ENCODE measurements at regions not wholly inside any gene's neighbourhood (a gene's known extent, or its start where the extent isn't known, plus 50 kb on each side); places are given as distances from the start of the nearest gene placed in this dataset.
"Not testable (repeated sequence)": the region's sequence is repeated elsewhere in the genome, so short reads cannot be mapped to it uniquely, and the experiment has no call there.

DNA sequence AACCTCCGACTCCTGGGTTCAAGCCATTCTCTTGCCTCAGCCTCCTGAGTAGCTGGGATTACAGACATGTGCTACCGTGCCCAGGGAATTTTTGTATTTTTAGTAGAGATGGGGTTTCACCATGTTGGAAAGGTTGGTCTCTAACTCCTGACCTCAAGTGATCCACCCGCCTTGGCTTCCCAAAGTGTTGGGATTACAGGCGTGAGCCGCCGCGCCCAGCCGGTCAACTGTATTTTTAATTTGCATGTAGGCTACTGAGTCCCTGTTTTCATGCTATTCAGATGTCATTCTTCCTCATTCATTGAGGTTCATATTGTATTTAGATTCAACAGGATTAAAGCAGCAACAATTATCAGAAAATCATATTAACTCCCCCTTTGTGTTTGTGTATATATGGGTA, 425.1 kb upstream of the IZUMO3 start:
- not testable (repeated sequence) for DNase-seq (ENCODE audit: low read depth in 4 of 6, low spot score in 6 of 6); H3K4me1 ChIP-seq (ENCODE audit: control insufficient read depth, insufficient read depth, low read length); H3K9me3 ChIP-seq (ENCODE audit: control insufficient read depth, insufficient read depth, low read length); H3K4me3 ChIP-seq (ENCODE audit: low read depth, low read length); H3K36me3 ChIP-seq (ENCODE audit: control insufficient read depth, insufficient read depth, low read length); H3K27me3 ChIP-seq (ENCODE audit: control insufficient read depth, insufficient read depth, low read length); H3K27ac ChIP-seq (ENCODE audit: low read depth, low read length)
- WGBS (ENCODE audit: insufficient coverage), result 100% methylated on average over 2 of the region's 8 CpGs

- Histone ChIP-seq H3K36me3 (ENCODE audit: control insufficient read depth, insufficient read depth, low read length) (no peaks in the 10 kb centered on the region), H3K4me3 (ENCODE audit: low read depth, low read length) (no peak overlapping the region), H3K27me3 (ENCODE audit: control insufficient read depth, insufficient read depth, low read length) (no peaks in the 10 kb centered on the region), H3K9me3 (ENCODE audit: control insufficient read depth, insufficient read depth, low read length) (no peaks in the 10 kb centered on the region), H3K4me1 (ENCODE audit: control insufficient read depth, insufficient read depth, low read length) (no peaks in the 10 kb centered on the region), H3K27ac (ENCODE audit: low read depth, low read length) (no peak overlapping the region)
- DNase-seq (ENCODE audit: low read depth in 4 of 6, low spot score in 6 of 6), result peak in 1 of 6 donors; percentile 42
Measured at GRCh38 chr9:24961762-24962161, 416.1 kb upstream of the IZUMO3 start.

GRCh38 chr9:24953070-24953469, 407.4 kb upstream of the IZUMO3 start:
- WGBS (ENCODE audit: insufficient coverage), result no CpG with 5 or more reads among the region's 1 CpG
- H3K36me3 ChIP-seq (ENCODE audit: control insufficient read depth, insufficient read depth, low read length), result no peaks in the 10 kb centered on the region
- DNase-seq (ENCODE audit: low read depth in 4 of 6, low spot score in 6 of 6), result no peak
- H3K4me1 ChIP-seq (ENCODE audit: control insufficient read depth, insufficient read depth, low read length), result no peaks in the 10 kb centered on the region
- no peaks in the 10 kb centered on the region for H3K9me3 ChIP-seq (ENCODE audit: control insufficient read depth, insufficient read depth, low read length)
- no peaks in the 10 kb centered on the region for H3K27me3 ChIP-seq (ENCODE audit: control insufficient read depth, insufficient read depth, low read length)
- no peak overlapping the region for H3K27ac ChIP-seq (ENCODE audit: low read depth, low read length)
- H3K4me3 ChIP-seq (ENCODE audit: low read depth, low read length), result no peak overlapping the region

DNA sequence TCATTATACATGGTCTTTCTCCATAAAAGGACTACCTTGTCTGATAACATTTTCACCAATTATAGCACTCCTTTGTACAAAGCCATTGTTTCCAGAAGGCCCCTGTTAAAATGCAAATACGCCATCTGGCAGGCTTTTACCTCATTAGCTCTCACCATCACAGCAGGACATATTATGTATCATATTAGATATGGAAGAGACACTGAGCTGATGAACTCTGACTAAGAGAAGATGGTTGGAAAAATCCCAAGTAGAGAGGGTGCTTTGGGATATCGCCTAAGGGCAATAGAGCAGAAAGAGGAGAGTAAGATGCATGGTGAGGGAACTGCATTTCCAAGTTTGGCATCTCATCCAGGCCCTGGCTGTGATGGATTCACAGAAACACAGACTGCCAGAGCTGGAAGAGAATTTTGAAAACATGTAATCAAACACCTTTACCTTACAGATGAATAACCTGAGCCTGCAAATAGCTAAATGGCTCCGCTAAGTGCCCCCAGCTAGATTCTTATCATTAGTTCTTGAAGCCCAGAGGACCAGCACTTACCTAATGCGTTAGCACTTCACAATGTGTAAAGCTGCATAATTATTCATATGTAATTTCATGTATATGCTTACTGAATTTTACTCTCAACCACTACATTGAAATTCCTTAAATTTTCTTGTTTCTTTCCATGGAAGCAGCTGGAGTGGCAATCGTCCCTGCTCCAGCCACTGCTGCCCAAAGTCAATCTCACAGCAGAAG, 393.6 kb upstream of the IZUMO3 start:
- WGBS (ENCODE audit: insufficient coverage), result 79% methylated on average over 2 of the region's 5 CpGs
- Histone ChIP-seq H3K27me3 (ENCODE audit: control insufficient read depth, insufficient read depth, low read length) (no peaks in the 10 kb centered on the region), H3K27ac (ENCODE audit: low read depth, low read length) (no peak overlapping the region), H3K4me1 (ENCODE audit: control insufficient read depth, insufficient read depth, low read length) (no peaks in the 10 kb centered on the region), H3K36me3 (ENCODE audit: control insufficient read depth, insufficient read depth, low read length) (no peaks in the 10 kb centered on the region), H3K4me3 (ENCODE audit: low read depth, low read length) (no peak overlapping the region), H3K9me3 (ENCODE audit: control insufficient read depth, insufficient read depth, low read length) (no peaks in the 10 kb centered on the region)
- DNase-seq (ENCODE audit: low read depth in 4 of 6, low spot score in 6 of 6), result peak in 2 of 6 donors; percentile 63 to 86

GRCh38 chr9:24936117-24936516, 390.4 kb upstream of the IZUMO3 start:
- H3K36me3 ChIP-seq (ENCODE audit: control insufficient read depth, insufficient read depth, low read length), result no peaks in the 10 kb centered on the region
- no peaks in the 10 kb centered on the region for H3K9me3 ChIP-seq (ENCODE audit: control insufficient read depth, insufficient read depth, low read length)
- no peaks in the 10 kb centered on the region for H3K27me3 ChIP-seq (ENCODE audit: control insufficient read depth, insufficient read depth, low read length)
- H3K4me3 ChIP-seq (ENCODE audit: low read depth, low read length), result no peak overlapping the region
- WGBS (ENCODE audit: insufficient coverage), result 88% methylated on average over 2 of the region's 3 CpGs
- no peak overlapping the region for H3K27ac ChIP-seq (ENCODE audit: low read depth, low read length)
- DNase-seq (ENCODE audit: low read depth in 4 of 6, low spot score in 6 of 6), result no peak
- no peaks in the 10 kb centered on the region for H3K4me1 ChIP-seq (ENCODE audit: control insufficient read depth, insufficient read depth, low read length)

- no peaks in the 10 kb centered on the region for H3K36me3 ChIP-seq (ENCODE audit: control insufficient read depth, insufficient read depth, low read length)
- no peaks in the 10 kb centered on the region for H3K9me3 ChIP-seq (ENCODE audit: control insufficient read depth, insufficient read depth, low read length)
- WGBS (ENCODE audit: insufficient coverage), result no CpG with 5 or more reads among the region's 2 CpGs
Measured at GRCh38 chr9:24932785-24933184, 387.1 kb upstream of the IZUMO3 start.

GRCh38 chr9:24931894-24932293, 386.2 kb upstream of the IZUMO3 start:
- WGBS (ENCODE audit: insufficient coverage), result no CpG with 5 or more reads among the region's 3 CpGs
- Histone ChIP-seq H3K36me3 (ENCODE audit: control insufficient read depth, insufficient read depth, low read length) (no peaks in the 10 kb centered on the region), H3K9me3 (ENCODE audit: control insufficient read depth, insufficient read depth, low read length) (no peaks in the 10 kb centered on the region), H3K27me3 (ENCODE audit: control insufficient read depth, insufficient read depth, low read length) (no peaks in the 10 kb centered on the region), H3K27ac (ENCODE audit: low read depth, low read length) (no peak overlapping the region), H3K4me1 (ENCODE audit: control insufficient read depth, insufficient read depth, low read length) (no peaks in the 10 kb centered on the region), H3K4me3 (ENCODE audit: low read depth, low read length) (no peak overlapping the region)
- DNase-seq (ENCODE audit: low read depth in 4 of 6, low spot score in 6 of 6), result peak in 1 of 6 donors; percentile 18

More at GRCh38 chr9:24932785-24933184, 387.1 kb upstream of the IZUMO3 start:
- no peak overlapping the region for H3K27ac ChIP-seq (ENCODE audit: low read depth, low read length)
- no peaks in the 10 kb centered on the region for H3K27me3 ChIP-seq (ENCODE audit: control insufficient read depth, insufficient read depth, low read length)
- no peaks in the 10 kb centered on the region for H3K4me1 ChIP-seq (ENCODE audit: control insufficient read depth, insufficient read depth, low read length)
- H3K4me3 ChIP-seq (ENCODE audit: low read depth, low read length), result no peak overlapping the region
- DNase-seq (ENCODE audit: low read depth in 4 of 6, low spot score in 6 of 6), result no peak

GRCh38 chr9:24912767-24913166, 367.1 kb upstream of the IZUMO3 start:
- Histone ChIP-seq H3K27me3 (ENCODE audit: control insufficient read depth, insufficient read depth, low read length) (no peaks in the 10 kb centered on the region), H3K36me3 (ENCODE audit: control insufficient read depth, insufficient read depth, low read length) (no peaks in the 10 kb centered on the region), H3K4me1 (ENCODE audit: control insufficient read depth, insufficient read depth, low read length) (no peaks in the 10 kb centered on the region), H3K27ac (ENCODE audit: low read depth, low read length) (no peak overlapping the region), H3K9me3 (ENCODE audit: control insufficient read depth, insufficient read depth, low read length) (no peaks in the 10 kb centered on the region), H3K4me3 (ENCODE audit: low read depth, low read length) (no peak overlapping the region)
- no peak for DNase-seq (ENCODE audit: low read depth in 4 of 6, low spot score in 6 of 6)

DNA sequence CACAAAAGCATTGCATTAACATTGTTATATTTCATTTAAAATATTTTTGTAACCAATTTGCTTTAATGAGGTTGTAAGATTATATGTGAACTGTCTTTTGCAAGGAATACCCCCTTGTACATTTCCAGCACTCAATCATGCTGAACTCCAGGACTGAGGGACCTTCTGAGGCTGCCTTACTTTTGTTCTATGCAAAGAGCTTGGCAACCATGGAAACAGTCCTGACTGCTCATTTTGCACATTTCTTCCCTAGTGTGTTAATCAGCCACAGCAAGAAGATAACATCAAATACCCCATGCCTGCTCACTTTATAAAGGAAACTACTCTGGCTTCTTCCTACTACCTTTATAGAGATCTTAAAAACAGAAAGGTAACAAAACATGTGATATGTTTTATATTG, 355.6 kb upstream of the IZUMO3 start:
- Histone ChIP-seq H3K4me3 (ENCODE audit: low read depth, low read length) (no peak overlapping the region), H3K27me3 (ENCODE audit: control insufficient read depth, insufficient read depth, low read length) (no peaks in the 10 kb centered on the region), H3K27ac (ENCODE audit: low read depth, low read length) (no peak overlapping the region), H3K4me1 (ENCODE audit: control insufficient read depth, insufficient read depth, low read length) (no peaks in the 10 kb centered on the region), H3K36me3 (ENCODE audit: control insufficient read depth, insufficient read depth, low read length) (no peaks in the 10 kb centered on the region), H3K9me3 (ENCODE audit: control insufficient read depth, insufficient read depth, low read length) (peaks cover 3% of the 10 kb centered on the region)
- peak in 3 of 6 donors; percentile 23 to 80 (median 37) for DNase-seq (ENCODE audit: low read depth in 4 of 6, low spot score in 6 of 6)

DNA sequence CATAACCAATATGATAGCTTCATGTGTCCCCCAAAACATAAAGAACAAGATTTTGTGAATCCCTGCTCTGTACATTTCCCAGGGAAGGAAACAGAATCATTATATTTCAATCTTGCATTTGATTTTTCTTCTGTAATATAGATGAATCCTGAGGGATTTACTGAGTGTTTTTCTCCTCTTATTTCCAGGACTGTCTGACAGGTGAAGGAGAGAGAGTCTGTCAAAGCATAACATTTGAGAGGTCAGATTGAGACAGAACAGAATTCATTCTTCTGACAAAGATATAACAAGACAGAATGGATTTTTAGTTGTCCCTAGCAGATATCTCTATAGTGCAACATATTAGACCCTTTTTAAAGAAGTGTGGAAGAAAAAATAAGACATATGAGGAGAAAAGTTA, 354.5 kb upstream of the IZUMO3 start:
- Histone ChIP-seq H3K4me1 (ENCODE audit: control insufficient read depth, insufficient read depth, low read length) (no peaks in the 10 kb centered on the region), H3K36me3 (ENCODE audit: control insufficient read depth, insufficient read depth, low read length) (no peaks in the 10 kb centered on the region), H3K27ac (ENCODE audit: low read depth, low read length) (no peak overlapping the region), H3K9me3 (ENCODE audit: control insufficient read depth, insufficient read depth, low read length) (no peaks in the 10 kb centered on the region), H3K4me3 (ENCODE audit: low read depth, low read length) (no peak overlapping the region), H3K27me3 (ENCODE audit: control insufficient read depth, insufficient read depth, low read length) (no peaks in the 10 kb centered on the region)
- no peak for DNase-seq (ENCODE audit: low read depth in 4 of 6, low spot score in 6 of 6)
